Keratinocyte (primary cell): ENCODE measurements at regions not wholly inside any gene's neighbourhood (a gene's known extent, or its start where the extent isn't known, plus 50 kb on each side); places are given as distances from the start of the nearest gene placed in this dataset.

ENCODE experiments used
- DNase-seq: peaks from one replicate; pipeline ENCODE4 v3.0.0-alpha.2; 2011; ENCODE audit warnings: low read depth, missing footprints, low spot score
- FAIRE-seq: peaks from 2 replicates; lab custom pipeline; 2011; peaks lifted over from hg19 to GRCh38; lab: Jason Lieb, UNC
- H2AFZ ChIP-seq: 2 replicates; pipeline ENCODE4 v1.6.0; 2012; ENCODE audit warnings: low read length, control low read depth, inconsistent platforms; ENCODE audit not compliant: control insufficient read depth
- H3K27ac ChIP-seq: 2 replicates; pipeline ENCODE4 v1.5.1; 2011; ENCODE audit warnings: low read length; ENCODE audit not compliant: control insufficient read depth, insufficient read depth
- H3K27me3 ChIP-seq: 3 replicates; pipeline ENCODE4 v1.6.0; 2011; ENCODE audit warnings: low read length; ENCODE audit not compliant: control insufficient read depth, insufficient read depth; ENCODE audit errors: extremely low read depth
- H3K36me3 ChIP-seq, 2 experiments: 2 replicates in 1 of 2; 3 replicates in 1 of 2; pipeline ENCODE4 v1.5.1; 2011; ENCODE audit warnings: low read length in 2 of 2, mild to moderate bottlenecking in 1 of 2; ENCODE audit not compliant: control insufficient read depth in 2 of 2, insufficient read depth in 2 of 2; ENCODE audit errors: extremely low read depth in 1 of 2
- H3K4me1 ChIP-seq: 3 replicates; pipeline ENCODE4 v1.5.1; 2011; ENCODE audit warnings: low read length; ENCODE audit not compliant: control insufficient read depth, insufficient read depth; ENCODE audit errors: extremely low read depth
- H3K4me2 ChIP-seq: 3 replicates; pipeline ENCODE4 v1.6.0; 2011; ENCODE audit warnings: low read depth, low read length; ENCODE audit not compliant: control insufficient read depth, insufficient read depth; ENCODE audit errors: extremely low read depth
- H3K4me3 ChIP-seq, 3 experiments: fragments of 200-600 bp in 1 of 3; sonication (generic) in 1 of 3; 2 replicates in 2 of 3; 3 replicates in 1 of 3; pipeline ENCODE4 v1.5.1; 2011 to 2016; ENCODE audit warnings: low read length in 3 of 3, mild to moderate bottlenecking in 3 of 3, control low read depth in 2 of 3, inconsistent platforms in 1 of 3, low read depth in 1 of 3, mixed read lengths in 1 of 3, mixed run types in 1 of 3, moderate library complexity in 1 of 3; ENCODE audit not compliant: control insufficient read depth in 2 of 3, insufficient read depth in 2 of 3; ENCODE audit errors: extremely low read depth in 1 of 3
- H3K79me2 ChIP-seq: 2 replicates; pipeline ENCODE4 v1.6.0; 2012; ENCODE audit warnings: low read length; ENCODE audit not compliant: control insufficient read depth, insufficient read depth
- H3K9ac ChIP-seq: 3 replicates; pipeline ENCODE4 v1.6.0; 2011; ENCODE audit warnings: low read length; ENCODE audit not compliant: control insufficient read depth, insufficient read depth; ENCODE audit errors: extremely low read depth
- H3K9me1 ChIP-seq: 3 replicates; pipeline ENCODE4 v1.6.0; 2011; ENCODE audit warnings: low read length; ENCODE audit not compliant: control insufficient read depth, insufficient read depth; ENCODE audit errors: extremely low read depth
- H3K9me3 ChIP-seq: 2 replicates; pipeline ENCODE4 v1.5.1; 2012; ENCODE audit warnings: low read depth, low read length; ENCODE audit not compliant: control insufficient read depth
- H4K20me1 ChIP-seq: 3 replicates; pipeline ENCODE4 v1.6.0; 2011; ENCODE audit warnings: low read length; ENCODE audit not compliant: control insufficient read depth, insufficient read depth; ENCODE audit errors: extremely low read depth
- EZH2 ChIP-seq: IDR thresholded peaks from one replicate; pipeline ENCODE4 v1.6.1; 2012; ENCODE audit warnings: inconsistent platforms, mild to moderate bottlenecking, low read length, moderate library complexity
- dilution Hi-C: fragments of 300-500 bp; cut with MboI; formaldehyde crosslinking; loops from one replicate; pipeline ENCODE4 v1.7.0; 2020; ENCODE audit warnings: low sequenced_read_pairs; ENCODE audit not compliant: extremely low pct_ligation_motif_present
- TF ChIP-seq, protein P1 (sequence below), 3 experiments: IDR thresholded peaks in 1 of 3; conservative IDR thresholded peaks in 1 of 3; optimal IDR thresholded peaks in 1 of 3; 2 replicates in 2 of 3; 3 replicates in 1 of 3; pipeline versions ENCODE3 to v1.5.1; 2011; ENCODE audit warnings: low read length in 3 of 3, mild to moderate bottlenecking in 3 of 3, moderate library complexity in 2 of 3, control low read depth in 1 of 3, inconsistent platforms in 1 of 3; ENCODE audit not compliant: insufficient read depth in 2 of 3; ENCODE audit errors: extremely low read depth in 1 of 3

GRCh38 chr7:68362745-68363518, 1235.3 kb upstream of the AUTS2 start:
- no peaks in the 10 kb centered on the region for H3K9me3 ChIP-seq
- no peak overlapping the region for H3K4me3 ChIP-seq
- no peak overlapping the region for H3K9ac ChIP-seq
- H3K4me1 ChIP-seq = no peaks in the 10 kb centered on the region
- H3K4me2 ChIP-seq = no peak overlapping the region
- TF ChIP-seq EZH2 = no peak
- TF ChIP-seq, protein P1, sequence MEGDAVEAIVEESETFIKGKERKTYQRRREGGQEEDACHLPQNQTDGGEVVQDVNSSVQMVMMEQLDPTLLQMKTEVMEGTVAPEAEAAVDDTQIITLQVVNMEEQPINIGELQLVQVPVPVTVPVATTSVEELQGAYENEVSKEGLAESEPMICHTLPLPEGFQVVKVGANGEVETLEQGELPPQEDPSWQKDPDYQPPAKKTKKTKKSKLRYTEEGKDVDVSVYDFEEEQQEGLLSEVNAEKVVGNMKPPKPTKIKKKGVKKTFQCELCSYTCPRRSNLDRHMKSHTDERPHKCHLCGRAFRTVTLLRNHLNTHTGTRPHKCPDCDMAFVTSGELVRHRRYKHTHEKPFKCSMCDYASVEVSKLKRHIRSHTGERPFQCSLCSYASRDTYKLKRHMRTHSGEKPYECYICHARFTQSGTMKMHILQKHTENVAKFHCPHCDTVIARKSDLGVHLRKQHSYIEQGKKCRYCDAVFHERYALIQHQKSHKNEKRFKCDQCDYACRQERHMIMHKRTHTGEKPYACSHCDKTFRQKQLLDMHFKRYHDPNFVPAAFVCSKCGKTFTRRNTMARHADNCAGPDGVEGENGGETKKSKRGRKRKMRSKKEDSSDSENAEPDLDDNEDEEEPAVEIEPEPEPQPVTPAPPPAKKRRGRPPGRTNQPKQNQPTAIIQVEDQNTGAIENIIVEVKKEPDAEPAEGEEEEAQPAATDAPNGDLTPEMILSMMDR (optimal IDR thresholded peaks at IDR 0.05 in 1 of 3, IDR thresholded peaks at IDR 0.05 in 1 of 3, conservative IDR thresholded peaks at IDR 0.05 in 1 of 3; ENCODE audit: extremely low read depth in 1 of 3, insufficient read depth in 2 of 3, low read length in 3 of 3) = no peak
- no peak for FAIRE-seq
- H4K20me1 ChIP-seq = no peaks in the 10 kb centered on the region
- H3K27ac ChIP-seq = no peak overlapping the region
- H3K36me3 ChIP-seq = no peaks in the 10 kb centered on the region
- no peak for DNase-seq
- H3K9me1 ChIP-seq = no peaks in the 10 kb centered on the region
- no peaks in the 10 kb centered on the region for H3K27me3 ChIP-seq
- dilution Hi-C loops = no loop called here
- H2AFZ ChIP-seq = no peak overlapping the region
- H3K79me2 ChIP-seq = no peaks in the 10 kb centered on the region

GRCh38 chr7:68364886-68365625, 1233.2 kb upstream of the AUTS2 start:
- FAIRE-seq (no peak), DNase-seq (no peak)
- Histone ChIP-seq H3K79me2 (no peaks in the 10 kb centered on the region), H3K4me2 (no peak overlapping the region), H4K20me1 (no peaks in the 10 kb centered on the region), H3K9ac (no peak overlapping the region), H3K9me3 (no peaks in the 10 kb centered on the region), H3K36me3 (no peaks in the 10 kb centered on the region), H3K27me3 (no peaks in the 10 kb centered on the region), H2AFZ (no peak overlapping the region), H3K9me1 (no peaks in the 10 kb centered on the region), H3K4me1 (no peaks in the 10 kb centered on the region), H3K4me3 (no peak overlapping the region), H3K27ac (no peak overlapping the region)
- dilution Hi-C loops = no loop called here
- TF ChIP-seq EZH2 = no peak
- TF ChIP-seq, protein P1 (optimal IDR thresholded peaks at IDR 0.05 in 1 of 3, IDR thresholded peaks at IDR 0.05 in 1 of 3, conservative IDR thresholded peaks at IDR 0.05 in 1 of 3; ENCODE audit: extremely low read depth in 1 of 3, insufficient read depth in 2 of 3, low read length in 3 of 3) = no peak
